ENCODE measurements at regions not wholly inside any gene's neighbourhood (a gene's known extent, or its start where the extent isn't known, plus 50 kb on each side); places are given as distances from the start of the nearest gene placed in this dataset.

GRCh38 chr4:124019749-124020549 is 623.4 kb downstream of the SPRY1 start:
- peak in 3 of 4 donors; percentile 17 to 73 (median 23) for TF ChIP-seq EP300 (IDR thresholded peaks at IDR 0.05)
- no peak for TF ChIP-seq CTCF (IDR thresholded peaks at IDR 0.05)
- TF ChIP-seq POLR2AphosphoS5 (IDR thresholded peaks at IDR 0.05): no peak

Data from upper lobe of left lung (tissue), 4 donors.